Neuron (in vitro differentiated cells): ENCODE measurements at regions not wholly inside any gene's neighbourhood (a gene's known extent, or its start where the extent isn't known, plus 50 kb on each side); places are given as distances from the start of the nearest gene placed in this dataset.

Source experiments
- H2AFZ ChIP-seq: one replicate; pipeline ENCODE4 v1.6.1; 2013; ENCODE audit warnings: low read depth, mild to moderate bottlenecking, inconsistent platforms, low read length, moderate library complexity
- H3K27me3 ChIP-seq: one replicate; pipeline ENCODE4 v1.6.1; 2013; ENCODE audit warnings: low read length; ENCODE audit not compliant: insufficient read depth
- H3K36me3 ChIP-seq: one replicate; pipeline ENCODE4 v1.6.1; 2013; ENCODE audit warnings: low read length; ENCODE audit not compliant: insufficient read depth
- H3K4me1 ChIP-seq: one replicate; pipeline ENCODE4 v1.6.1; 2013; ENCODE audit warnings: low read length; ENCODE audit not compliant: insufficient read depth
- H3K4me3 ChIP-seq: 2 replicates; pipeline ENCODE4 v1.5.1; 2013; ENCODE audit warnings: mild to moderate bottlenecking, low read length, moderate library complexity
- H3K9me3 ChIP-seq: one replicate; pipeline ENCODE4 v1.6.1; 2013; ENCODE audit warnings: low read length

DNA sequence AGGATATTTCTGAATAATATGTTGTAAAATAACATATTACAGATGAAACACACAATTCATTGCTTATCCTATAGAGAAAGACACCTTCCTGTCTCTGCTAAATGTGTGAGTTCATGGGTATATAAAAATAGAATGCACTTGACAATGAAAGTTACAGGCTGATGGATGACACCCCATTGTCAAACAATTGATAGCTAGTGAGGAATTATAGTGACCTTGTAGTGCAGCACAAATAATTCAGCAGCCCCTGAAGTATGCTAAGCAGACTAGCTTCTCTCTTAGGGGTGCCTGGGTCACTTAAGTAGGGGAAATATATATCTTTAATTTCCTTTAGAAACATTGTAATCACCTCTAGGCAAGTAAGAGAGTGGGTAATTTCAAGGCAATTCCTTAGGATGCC lies 826.2 kb downstream of the CDH8 start:
- Histone ChIP-seq H2AFZ (no peak overlapping the region), H3K4me3 (no peak overlapping the region), H3K9me3 (no peaks in the 10 kb centered on the region), H3K27me3 (no peaks in the 10 kb centered on the region), H3K4me1 (no peaks in the 10 kb centered on the region), H3K36me3 (no peaks in the 10 kb centered on the region)

DNA sequence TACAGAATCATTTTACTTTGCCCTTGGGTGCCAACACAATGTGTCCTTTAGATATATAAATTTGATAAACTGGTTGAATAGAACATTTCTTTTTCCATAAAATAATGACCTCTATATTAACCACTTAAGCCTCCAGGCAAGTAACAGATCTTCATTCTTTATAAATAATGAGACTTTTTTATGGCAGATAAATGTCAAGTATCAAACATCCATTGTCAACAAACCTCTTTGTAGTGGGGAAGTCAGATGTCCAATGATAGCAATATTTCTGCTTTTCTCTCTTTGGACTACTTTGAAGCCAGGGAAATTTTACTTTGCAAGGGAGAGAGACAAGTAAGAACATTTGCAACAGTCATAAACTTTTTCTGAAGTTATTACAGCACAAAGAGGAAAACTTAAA lies 841.2 kb downstream of the CDH8 start:
- H3K9me3 ChIP-seq, result no peaks in the 10 kb centered on the region
- H3K4me1 ChIP-seq, result no peaks in the 10 kb centered on the region
- no peak overlapping the region for H3K4me3 ChIP-seq
- no peak overlapping the region for H2AFZ ChIP-seq
- no peaks in the 10 kb centered on the region for H3K27me3 ChIP-seq
- H3K36me3 ChIP-seq, result no peaks in the 10 kb centered on the region

DNA sequence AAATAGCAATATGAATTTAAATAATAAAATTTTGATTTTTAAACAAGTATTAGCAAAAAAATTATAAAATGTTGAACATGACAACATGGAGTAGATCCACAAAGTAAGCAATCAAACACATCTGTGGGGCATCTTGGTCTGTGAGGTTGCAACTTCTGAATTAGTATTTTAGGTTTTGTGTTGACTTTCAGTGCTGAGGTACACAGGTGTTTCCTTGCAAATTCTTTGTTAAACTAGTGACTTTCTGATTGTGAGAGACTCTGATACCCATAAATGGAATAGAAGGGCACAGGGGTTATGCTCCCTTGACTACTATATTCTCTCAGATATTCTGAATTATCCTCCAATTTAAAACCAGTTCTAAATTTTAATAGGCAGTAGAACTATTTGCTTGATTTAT lies 841.7 kb downstream of the CDH8 start:
- Histone ChIP-seq H3K9me3 (no peaks in the 10 kb centered on the region), H3K4me3 (no peak overlapping the region), H3K4me1 (no peaks in the 10 kb centered on the region), H3K27me3 (no peaks in the 10 kb centered on the region), H3K36me3 (no peaks in the 10 kb centered on the region), H2AFZ (no peak overlapping the region)

DNA sequence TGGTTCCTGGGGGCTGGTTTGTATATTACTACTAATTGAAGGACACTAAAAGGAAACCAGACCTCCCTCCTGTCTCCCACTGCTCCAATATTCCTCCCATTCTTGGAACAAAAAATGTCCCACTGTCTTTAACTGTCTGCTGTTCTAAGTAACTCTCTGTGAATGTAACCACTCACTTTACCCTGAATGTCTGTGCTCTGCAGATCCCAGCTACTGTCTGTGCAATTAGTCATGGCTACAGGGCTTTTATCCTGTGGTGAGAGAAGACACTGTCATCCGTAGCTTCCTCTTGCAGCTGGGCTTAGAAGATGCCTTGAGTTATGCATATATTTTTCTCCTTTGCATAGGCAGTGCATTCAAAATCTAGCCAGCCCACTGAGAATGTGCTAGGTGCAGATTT lies 853.8 kb downstream of the CDH8 start:
- Histone ChIP-seq H3K36me3 (no peaks in the 10 kb centered on the region), H2AFZ (no peak overlapping the region), H3K27me3 (no peaks in the 10 kb centered on the region), H3K4me1 (peaks cover 11% of the 10 kb centered on the region), H3K9me3 (no peaks in the 10 kb centered on the region), H3K4me3 (no peak overlapping the region)

DNA sequence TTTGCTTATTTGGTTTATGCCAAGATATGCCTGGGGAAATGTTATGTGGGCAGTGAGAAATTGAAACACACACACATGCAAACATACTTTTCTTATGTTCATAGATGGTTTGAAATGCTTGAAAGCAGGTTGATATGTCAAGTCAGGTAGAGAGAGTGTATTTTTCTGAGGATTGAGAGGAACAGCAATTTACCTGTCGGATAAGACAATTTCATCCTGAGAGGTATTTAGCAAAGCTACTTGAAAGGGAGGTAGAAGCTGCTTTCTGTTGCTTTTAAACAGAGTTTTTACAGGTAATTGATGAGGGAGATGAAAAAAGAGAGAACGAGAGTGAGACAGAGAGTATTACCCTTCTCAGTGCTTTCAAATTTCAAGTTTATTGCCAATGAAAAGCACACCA lies 854.3 kb downstream of the CDH8 start:
- Histone ChIP-seq H3K36me3 (no peaks in the 10 kb centered on the region), H3K4me1 (peaks cover 11% of the 10 kb centered on the region), H3K4me3 (no peak overlapping the region), H3K9me3 (no peaks in the 10 kb centered on the region), H2AFZ (no peak overlapping the region), H3K27me3 (no peaks in the 10 kb centered on the region)

DNA sequence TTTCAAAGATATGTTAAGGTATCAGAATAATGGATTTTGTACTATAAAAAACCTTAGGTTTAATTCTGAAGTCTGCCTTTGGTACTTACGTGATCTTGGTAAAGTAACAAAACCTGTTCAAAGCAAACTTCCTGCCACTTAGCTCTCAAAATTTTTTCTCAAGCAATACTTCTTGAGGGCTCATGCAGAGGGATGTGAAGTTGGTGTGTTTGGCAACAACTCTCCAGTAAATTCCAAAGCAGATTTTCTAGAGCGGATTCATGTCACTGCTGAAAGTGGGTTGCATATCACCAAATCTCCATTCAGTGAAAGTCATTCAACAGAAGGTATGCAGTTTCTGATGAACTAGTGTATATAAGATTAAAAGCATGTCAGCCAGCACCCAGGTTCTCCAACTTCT lies 856.7 kb downstream of the CDH8 start:
- H3K27me3 ChIP-seq, result no peaks in the 10 kb centered on the region
- H3K36me3 ChIP-seq, result no peaks in the 10 kb centered on the region
- H3K4me1 ChIP-seq, result peaks cover 11% of the 10 kb centered on the region
- H2AFZ ChIP-seq, result no peak overlapping the region
- no peaks in the 10 kb centered on the region for H3K9me3 ChIP-seq
- no peak overlapping the region for H3K4me3 ChIP-seq

DNA sequence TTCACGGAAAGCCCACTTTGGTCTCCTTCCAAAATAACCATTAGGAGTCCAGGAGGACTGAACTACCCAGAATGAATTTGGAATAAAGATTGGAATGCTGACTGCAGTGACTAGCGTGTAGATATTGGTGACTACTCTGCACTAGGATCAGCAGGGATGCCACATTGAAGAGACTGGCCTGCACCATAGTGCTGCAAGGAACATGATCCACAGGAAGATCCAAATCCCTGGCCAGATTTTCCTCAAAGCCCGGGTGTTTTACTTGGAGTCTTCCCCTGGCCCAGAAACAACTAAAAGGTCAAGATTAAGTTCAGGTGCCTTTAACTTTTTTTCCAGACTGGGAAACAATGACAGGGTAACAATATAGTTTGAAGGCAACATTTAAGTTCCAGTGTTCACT lies 870.4 kb downstream of the CDH8 start:
- Histone ChIP-seq H3K27me3 (no peaks in the 10 kb centered on the region), H3K9me3 (no peaks in the 10 kb centered on the region), H3K36me3 (no peaks in the 10 kb centered on the region), H2AFZ (no peak overlapping the region), H3K4me3 (no peak overlapping the region), H3K4me1 (no peaks in the 10 kb centered on the region)

DNA sequence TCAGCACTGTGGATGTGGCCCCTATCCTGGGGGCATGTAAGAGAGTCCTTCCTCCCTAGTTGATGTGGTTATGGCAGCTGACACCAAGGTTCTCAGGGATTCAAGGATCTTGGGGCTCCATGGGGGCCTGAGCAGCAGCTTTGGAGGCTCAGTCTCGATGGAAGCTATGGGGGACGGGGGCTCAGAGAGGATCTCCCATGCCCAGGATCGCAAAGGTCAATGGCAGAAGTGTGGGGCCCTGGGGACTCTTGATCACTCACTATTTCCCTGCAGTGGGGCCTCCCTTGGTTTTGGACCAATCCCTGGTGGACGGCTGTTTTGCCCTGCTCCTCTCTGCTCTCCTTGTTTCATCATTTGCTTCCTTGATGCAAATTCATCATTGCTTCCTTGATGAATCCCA lies 885.9 kb downstream of the CDH8 start:
- no peak overlapping the region for H3K4me3 ChIP-seq
- H3K27me3 ChIP-seq, result no peaks in the 10 kb centered on the region
- H3K4me1 ChIP-seq, result no peaks in the 10 kb centered on the region
- H2AFZ ChIP-seq, result no peak overlapping the region
- no peaks in the 10 kb centered on the region for H3K36me3 ChIP-seq
- no peaks in the 10 kb centered on the region for H3K9me3 ChIP-seq

DNA sequence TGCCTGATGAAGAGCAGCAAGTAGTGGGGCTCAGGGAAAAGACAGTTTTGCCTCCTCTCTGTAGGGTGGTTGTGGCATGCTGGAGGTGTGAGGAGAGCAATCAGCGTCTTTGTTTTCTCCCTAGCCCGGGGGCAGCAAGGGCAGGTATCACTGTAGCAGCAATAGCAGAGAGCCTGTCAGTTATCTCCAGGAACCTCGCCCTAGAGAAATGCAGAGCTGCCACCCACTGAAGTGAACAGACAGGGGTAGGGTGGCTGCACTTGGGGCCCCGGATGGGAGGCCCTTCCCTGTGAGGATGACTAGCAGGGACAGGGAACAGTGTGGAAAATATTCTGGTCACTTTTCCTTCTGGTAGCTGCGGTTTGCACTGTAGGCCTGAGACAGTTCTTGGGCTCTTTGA lies 886.5 kb downstream of the CDH8 start:
- no peak overlapping the region for H2AFZ ChIP-seq
- no peaks in the 10 kb centered on the region for H3K27me3 ChIP-seq
- no peak overlapping the region for H3K4me3 ChIP-seq
- H3K9me3 ChIP-seq, result no peaks in the 10 kb centered on the region
- no peaks in the 10 kb centered on the region for H3K4me1 ChIP-seq
- H3K36me3 ChIP-seq, result no peaks in the 10 kb centered on the region

DNA sequence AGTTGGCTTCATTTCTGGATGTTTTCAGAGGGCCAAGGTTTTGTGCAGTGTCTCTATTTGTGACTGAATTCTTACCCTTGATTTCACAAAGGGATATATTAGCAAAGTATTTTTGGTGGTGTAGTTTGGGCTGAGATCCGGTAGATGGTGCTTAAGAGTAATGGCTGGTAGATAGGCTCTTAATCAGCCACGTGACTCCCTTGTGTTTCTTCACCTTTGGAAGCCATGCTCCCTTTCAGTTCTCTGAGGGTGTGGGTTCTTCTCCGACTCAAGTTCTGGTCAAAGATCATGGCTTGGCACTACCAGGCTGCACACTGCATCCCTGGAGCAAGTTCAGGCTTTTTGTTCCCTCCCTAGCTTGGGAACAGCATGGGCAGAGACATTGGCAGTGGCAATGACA lies 887.3 kb downstream of the CDH8 start:
- Histone ChIP-seq H2AFZ (no peak overlapping the region), H3K4me1 (no peaks in the 10 kb centered on the region), H3K27me3 (no peaks in the 10 kb centered on the region), H3K9me3 (no peaks in the 10 kb centered on the region), H3K4me3 (no peak overlapping the region), H3K36me3 (no peaks in the 10 kb centered on the region)

DNA sequence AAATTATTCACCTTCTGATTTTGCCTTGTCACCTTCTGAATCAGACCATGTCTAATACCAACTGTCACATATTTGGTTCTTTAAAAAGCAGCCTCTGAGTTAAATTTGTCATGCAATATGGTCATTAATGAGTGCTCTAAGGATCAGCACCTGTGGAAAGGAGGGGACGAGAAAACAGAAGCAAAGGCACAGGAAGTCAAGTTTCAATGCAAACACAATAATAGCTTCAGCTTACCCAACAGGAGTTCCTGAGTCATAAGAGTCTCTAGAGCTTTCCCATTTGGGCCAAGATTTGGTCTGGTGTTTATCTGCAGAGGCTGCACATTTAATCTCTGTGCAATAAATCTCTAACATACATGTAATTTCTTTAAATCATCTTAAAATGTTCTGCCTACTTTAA lies 889.8 kb downstream of the CDH8 start:
- Histone ChIP-seq H3K9me3 (no peaks in the 10 kb centered on the region), H3K4me1 (peaks cover 5% of the 10 kb centered on the region), H3K4me3 (no peak overlapping the region), H3K36me3 (no peaks in the 10 kb centered on the region), H2AFZ (no peak overlapping the region), H3K27me3 (no peaks in the 10 kb centered on the region)

DNA sequence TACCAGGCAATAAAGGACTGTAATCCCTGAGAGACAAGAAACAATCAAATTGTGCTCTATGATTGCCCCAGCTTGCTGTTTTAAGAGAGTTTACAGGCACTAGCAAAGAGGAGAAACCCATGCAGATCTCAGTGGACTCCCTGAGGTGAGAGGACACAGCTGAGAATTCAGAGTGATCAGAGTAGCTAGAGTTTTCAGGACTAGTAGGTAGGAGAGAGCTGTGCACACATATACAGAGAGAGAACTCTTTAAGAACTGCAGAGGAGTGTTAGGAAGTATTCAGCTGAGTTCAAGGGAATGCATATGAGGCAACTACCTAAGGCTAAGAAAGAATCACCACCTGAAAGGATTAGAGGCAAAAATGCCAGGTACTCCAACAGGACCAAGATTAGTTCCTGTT lies 904.8 kb downstream of the CDH8 start:
- Histone ChIP-seq H3K4me1 (no peaks in the 10 kb centered on the region), H2AFZ (no peak overlapping the region), H3K36me3 (no peaks in the 10 kb centered on the region), H3K4me3 (no peak overlapping the region), H3K27me3 (no peaks in the 10 kb centered on the region), H3K9me3 (no peaks in the 10 kb centered on the region)

DNA sequence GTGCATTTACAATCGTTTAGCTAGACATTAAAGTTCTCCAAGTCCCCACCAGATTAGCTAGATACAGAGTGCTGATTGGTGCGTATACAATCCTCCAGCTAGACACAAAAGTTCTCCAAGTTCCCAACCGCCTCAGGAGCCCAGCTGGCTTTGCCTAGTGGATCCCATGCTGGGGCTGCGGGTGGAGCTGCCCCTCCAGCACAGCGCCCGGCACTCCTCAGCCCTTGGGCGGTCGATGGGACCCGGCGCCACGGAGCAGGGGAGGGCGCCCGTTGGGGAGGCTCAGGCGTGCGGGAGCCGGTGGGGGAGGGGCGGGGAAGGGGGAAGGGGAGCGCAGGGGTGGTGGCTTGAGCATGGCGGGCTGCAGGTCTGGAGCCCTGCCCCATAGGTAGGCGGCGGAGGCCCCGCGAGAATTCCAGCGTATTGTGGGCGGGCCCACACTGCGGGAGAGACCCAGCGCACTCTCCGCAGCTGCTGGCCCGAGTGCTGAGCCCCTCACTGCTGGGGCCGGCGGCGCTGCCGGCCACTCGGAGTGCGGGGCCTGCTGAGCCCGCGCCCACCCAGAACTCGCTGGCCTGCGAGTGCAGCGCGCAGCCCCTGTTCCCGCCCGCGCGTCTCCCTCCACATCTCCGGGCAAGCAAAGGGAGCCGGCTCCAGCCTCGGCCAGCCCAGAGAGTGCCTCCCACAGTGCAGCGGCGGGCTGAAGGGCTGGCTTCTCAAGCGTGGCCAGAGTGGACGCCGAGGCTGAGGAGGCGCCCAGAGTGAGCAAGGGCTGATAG lies 907.5 kb downstream of the CDH8 start:
- no peaks in the 10 kb centered on the region for H3K36me3 ChIP-seq
- H3K4me1 ChIP-seq, result no peaks in the 10 kb centered on the region
- no peak overlapping the region for H2AFZ ChIP-seq
- H3K27me3 ChIP-seq, result no peaks in the 10 kb centered on the region
- no peaks in the 10 kb centered on the region for H3K9me3 ChIP-seq
- no peak overlapping the region for H3K4me3 ChIP-seq

DNA sequence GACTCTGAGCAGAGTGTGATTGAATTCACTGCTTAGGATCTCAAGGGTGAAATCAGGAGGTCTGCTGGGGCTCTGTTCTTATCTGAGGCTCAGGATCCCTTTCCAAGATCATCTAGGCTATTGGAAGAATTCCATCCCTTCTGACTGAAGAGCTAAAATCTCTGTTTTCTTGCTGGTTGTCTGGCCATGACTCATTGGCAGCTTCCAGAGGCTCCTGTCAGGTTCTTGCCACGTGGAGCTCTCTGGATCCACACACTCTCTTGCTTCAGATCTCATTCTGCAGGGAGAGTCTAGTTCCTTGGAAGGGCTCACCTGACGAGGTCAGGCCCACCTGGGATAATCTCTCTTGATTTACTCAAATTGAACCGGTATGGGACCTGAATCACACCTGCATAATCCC lies 930.7 kb downstream of the CDH8 start:
- Histone ChIP-seq H3K4me1 (no peaks in the 10 kb centered on the region), H3K27me3 (no peaks in the 10 kb centered on the region), H2AFZ (no peak overlapping the region), H3K36me3 (no peaks in the 10 kb centered on the region), H3K9me3 (no peaks in the 10 kb centered on the region), H3K4me3 (no peak overlapping the region)
